ENCODE measurements at regions not wholly inside any gene's neighbourhood (a gene's known extent, or its start where the extent isn't known, plus 50 kb on each side); places are given as distances from the start of the nearest gene placed in this dataset.

DNA sequence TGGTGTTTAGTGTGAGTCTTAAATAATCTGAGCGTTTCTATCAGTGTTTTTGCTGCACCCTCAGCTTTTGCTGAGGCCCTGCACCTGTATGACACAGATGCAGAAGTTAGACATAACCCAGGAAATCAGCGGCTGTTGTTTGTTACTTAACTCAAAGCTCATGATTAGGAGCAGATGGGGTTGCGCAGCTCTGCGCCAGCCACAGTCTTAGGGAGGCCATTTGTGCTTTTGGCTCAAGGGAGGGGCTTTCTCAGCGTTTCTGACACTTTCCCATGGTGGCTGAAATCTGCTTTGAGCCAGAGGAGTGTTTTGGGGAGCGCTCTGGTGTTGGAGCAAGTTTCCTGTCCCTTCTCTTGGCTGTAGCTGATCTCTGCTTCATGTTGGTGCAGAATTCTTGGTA, 433.8 kb downstream of the NAF1 start:
- DNase-seq (ENCODE audit: low spot score), result no peak

DNA sequence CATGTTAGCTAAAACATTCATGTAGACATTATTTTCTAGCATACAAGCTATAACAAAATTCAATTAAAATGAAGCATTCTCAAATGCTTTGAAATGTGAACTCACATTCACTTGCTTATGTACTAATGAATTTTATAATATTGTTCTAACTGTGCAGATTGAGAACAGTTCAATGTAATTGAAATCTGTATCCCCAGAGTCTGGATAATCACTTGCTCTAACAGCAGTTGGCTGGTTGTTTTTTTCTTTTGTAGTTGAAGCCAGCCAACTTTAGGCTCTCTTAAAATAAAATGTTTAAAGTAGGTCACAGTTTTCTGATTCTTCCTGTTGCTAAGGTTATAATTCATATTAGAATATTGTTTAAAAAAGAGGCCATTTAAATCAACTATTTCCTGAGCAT, 438.9 kb downstream of the NAF1 start:
- no peak for DNase-seq (ENCODE audit: low spot score)

DNA sequence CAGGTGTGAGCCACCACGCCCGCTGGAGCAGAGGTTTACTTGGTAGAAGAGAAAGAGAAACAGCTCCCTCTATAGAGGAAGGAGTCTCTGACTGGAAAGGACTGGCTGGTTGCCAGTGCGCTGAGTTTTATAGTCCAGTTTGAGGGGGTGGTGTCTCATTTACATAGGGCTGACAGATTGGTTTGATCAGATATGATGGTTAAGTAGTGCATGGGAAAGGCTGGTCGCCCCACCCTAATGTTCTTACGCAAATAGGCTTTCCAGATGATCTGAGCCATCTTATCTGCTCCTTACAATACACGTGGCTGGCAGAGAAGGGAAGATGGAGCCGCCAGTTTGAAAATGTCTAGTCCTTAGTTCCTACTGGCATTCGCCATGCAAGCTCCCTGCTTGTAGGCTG, 439.5 kb downstream of the NAF1 start:
- no peak for DNase-seq (ENCODE audit: low spot score)

DNA sequence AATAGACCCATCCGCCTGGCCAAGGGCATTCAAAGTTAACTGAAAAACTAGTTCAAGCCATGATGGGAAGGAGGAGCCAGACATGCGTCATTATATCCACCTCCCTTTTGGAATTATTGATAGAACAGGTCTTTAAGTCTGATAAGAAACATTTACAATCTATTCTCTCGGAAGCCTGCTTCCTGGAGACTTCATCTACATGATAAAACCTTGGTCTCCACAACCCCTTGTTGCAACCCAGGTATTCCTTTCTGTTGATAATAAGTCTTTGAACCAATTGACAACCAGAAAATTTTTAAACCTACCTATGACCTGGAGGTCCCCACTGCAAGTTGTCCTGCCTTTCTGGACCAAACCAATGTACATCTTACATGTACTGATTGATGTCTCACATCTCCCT, 451.3 kb downstream of the NAF1 start:
- no peak for DNase-seq (ENCODE audit: low spot score)

DNA sequence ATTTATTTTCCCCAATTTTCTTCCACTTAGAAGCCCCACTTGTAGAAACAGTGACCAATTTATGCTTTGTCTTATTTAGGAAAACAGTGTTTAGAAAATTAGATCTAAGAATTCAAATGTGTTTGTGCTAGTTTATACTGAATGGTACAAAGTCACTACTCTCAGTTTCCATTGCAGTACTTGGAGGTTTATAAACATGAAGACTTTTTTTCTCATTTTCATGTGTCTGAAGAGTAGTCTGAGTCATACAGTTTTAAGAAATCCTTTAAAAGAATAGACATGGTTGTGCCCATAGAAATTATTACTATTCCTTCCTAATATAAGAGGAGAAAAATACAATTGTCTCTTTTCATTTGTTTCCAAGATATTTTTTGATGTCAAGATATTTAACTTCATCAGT, 458.7 kb downstream of the NAF1 start:
- DNase-seq (ENCODE audit: low spot score), result no peak

DNA sequence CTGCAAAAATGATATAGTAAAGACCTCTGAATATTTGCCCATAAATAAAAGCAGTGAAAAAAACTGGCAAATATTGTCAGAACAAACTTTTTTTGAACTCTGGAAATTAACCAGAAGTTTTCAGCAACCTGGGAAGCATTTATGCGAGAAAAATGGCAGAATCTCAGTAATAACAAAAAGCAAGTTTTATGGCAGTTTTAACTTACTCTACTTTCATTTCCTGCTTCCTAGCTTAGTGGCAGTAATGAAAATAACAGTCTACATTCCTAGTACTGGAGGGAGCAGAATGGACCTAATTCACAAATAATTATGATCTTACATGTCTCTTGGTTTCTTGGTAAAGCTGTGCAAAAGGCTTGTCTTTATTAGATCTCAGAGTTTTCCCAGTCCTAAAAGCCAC, 460.1 kb downstream of the NAF1 start:
- no peak for DNase-seq (ENCODE audit: low spot score)

DNA sequence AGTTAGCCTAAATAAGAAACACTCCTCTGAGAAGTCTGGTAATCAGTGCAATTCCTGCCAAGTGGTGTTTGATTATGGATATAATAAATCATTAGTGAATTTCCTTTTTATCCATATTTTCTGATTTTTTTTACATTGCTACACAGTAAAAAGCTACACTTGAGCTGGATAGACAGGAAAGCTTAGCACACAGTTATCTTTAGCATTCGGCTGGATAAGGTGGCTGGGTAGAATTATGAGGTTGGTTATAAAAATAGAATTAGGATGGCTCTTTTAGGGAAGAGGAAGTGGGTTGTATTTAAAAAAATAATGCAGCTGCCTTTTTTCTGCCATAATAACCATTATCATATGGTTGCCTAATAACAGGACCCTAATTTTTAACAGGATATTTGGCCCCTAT, 460.6 kb downstream of the NAF1 start:
- no peak for DNase-seq (ENCODE audit: low spot score)

DNA sequence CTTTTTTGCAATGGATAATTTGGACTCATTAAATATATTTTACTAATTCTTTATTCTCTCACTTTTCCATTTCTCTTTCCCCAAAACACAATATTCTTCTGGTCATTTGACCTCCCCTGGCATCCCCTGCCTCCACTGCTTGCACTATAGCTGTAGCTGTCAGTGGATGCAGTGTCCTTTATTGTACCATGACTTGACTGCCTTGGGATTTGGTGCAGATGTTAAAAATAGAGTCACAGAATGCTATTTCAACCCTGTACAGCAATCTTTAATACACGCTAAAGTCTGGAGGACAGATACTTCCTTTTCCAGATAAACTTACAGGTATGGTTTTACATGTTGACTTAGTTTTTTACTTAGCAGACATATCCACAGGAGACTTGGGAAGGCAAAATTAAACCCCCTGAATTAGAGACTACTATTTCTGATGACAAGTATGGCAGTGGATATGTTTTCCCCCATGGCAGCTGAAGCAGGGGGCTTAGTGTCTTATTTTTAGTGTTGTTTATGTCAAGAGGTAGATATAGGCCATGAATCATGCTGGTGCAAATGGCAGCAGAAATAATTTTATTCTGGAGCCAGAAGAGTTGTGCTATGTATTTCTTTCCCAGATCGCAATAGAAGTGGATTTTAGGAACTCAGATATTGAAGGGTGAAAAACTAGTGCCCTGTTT, 461.4 kb downstream of the NAF1 start:
- no peak for DNase-seq (ENCODE audit: low spot score)

DNA sequence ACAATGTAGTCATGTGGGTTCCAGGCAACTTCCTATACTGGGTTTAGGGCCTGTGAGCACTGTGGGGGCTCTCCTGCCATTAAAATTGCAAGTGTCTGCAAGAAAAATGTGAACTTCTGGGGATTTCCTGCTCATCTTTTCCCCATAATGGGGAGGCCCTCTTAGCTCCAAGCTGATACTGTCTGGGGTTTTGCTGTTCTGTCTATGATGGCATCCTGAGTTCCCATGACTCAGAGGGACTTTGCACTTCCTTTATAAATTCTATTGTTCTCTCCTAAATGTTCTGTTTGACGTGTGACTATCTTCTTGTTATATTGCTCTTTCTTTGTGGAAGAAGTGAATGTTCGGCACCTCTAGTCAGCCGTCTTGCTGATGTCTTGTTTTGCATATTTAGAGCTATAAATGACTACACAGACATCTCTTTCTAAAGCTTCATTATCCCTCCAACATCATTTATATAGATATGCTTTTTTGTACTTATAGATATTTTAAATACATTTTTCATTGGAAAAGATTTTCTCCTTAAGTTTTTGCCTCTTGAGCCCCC, 465.8 kb downstream of the NAF1 start:
- no peak for DNase-seq (ENCODE audit: low spot score)

DNA sequence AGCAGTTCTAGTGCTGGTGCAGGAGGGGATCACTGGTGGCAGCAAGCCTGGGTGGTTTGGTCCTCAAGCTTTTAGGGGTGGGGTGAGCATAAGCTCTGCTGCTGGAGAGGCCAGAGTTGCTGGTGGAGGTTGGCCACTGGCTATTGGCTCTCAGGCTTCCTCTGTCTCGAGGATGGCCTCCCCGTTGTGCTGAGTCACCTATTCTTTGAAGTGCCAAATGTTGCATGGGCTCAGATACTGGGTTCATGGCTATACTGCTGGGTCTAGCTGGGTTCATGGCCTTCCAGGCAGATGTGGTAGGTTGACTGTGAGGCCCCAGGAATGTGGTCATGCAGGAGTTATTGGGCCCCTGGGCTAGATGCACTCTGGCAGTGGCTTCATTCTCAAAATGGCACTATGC, 466.3 kb downstream of the NAF1 start:
- no peak for DNase-seq (ENCODE audit: low spot score)

DNA sequence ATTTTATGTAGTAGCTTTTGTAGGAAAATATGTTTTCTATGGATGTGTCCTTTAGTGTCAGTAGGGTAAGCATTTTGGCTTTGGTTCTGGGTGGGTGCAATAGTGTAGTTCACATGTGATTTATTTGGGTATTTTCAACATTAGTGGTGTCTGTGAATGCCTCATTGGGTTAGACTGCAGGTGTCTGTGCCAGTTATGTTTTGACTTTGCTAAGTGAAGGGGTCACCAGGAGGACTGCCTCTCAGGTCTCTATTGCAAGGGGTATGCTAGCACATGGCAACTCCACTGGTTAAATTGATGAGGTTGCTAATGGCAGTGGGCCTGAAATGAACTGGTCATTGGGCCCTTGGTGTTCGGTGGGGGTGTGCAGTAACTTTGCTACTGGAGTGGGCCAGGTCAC, 467.1 kb downstream of the NAF1 start:
- no peak for DNase-seq (ENCODE audit: low spot score)

DNA sequence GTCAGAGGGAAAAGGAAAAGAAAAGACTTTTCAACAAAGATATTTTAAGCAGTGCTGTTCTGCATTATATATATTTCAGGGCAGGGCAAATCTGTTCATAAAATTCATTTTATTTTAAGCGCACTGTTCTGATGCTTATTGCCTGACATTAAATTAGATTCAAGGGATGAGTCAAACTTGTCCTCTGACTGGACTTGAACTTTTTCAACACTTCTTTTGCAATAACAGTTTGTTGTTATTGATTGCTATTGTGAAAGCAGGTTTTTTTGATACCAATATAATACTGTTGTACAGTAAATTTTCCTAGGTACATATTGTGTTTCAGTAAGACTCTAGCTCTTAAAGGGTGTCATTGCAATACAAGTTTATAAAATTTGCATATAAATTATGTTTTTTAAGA, 481.3 kb downstream of the NAF1 start:
- no peak for DNase-seq (ENCODE audit: low spot score)

DNA sequence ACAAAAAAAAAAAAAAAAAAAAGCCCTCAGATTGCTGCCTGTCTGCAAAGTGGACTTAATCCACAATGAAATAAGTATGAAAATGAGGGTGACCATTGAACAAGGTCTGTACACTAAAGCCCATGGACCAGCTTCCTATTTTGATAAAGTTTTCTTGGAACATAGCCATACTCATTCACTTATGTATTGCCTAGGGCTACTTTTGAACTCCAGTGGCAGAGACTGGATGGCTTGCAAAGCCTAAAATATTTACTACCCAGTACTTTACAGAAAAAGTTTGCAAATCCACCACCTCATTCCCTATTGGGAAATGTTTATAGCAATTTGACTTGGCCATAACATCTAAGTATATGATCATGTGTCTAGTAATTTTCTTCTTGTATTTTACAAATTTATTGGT, 481.7 kb downstream of the NAF1 start:
- no peak for DNase-seq (ENCODE audit: low spot score)

DNA sequence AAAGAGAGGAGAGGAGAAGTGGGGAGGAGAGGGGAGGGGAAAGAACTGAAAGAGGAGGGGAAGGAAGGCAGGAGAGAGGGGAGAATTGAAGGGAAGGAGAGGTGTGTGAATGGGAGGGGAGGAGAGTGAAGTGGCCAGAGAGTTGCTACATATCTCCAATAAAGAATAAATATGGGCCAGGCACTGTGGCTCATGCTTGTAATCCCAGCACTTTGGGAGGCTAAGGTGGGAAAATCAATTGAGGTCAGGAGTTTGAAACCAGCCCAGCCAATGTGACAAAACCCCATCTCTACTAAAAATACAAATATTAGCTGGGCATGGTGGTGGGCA, 482.4 kb downstream of the NAF1 start:
- DNase-seq (ENCODE audit: low spot score), result no peak

DNA sequence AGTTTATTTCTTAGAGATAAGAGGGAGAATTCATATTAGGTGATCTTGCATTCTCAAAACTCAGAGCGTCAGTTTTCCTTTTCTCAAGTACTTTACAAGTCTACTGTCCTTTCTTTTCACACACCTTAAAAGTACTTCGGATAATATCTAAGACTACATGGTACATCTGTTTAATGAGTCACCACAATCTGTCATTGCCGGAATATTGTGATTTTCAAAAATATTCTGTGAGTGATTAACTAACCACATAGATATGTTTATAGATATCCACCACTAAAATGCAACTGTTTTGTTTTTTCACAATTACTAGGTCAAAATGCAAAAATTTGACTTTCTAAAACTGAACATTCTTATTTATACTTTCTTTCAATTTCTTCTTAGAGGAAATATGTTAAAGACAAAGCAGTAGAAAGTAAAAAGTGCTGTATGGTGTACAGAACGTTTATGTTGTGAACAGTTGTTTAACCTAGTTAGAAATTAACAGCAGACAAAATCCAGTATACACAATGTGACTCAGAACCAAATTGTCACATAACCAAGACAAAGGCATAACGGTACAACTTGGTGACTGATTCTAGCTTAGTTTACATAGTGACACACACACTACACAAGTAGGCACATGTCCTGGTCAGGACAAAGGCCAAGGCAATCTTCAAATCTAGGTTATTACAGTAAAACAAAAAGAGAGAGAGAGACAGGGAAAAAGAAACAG, 482.9 kb downstream of the NAF1 start:
- no peak for DNase-seq (ENCODE audit: low spot score)

DNA sequence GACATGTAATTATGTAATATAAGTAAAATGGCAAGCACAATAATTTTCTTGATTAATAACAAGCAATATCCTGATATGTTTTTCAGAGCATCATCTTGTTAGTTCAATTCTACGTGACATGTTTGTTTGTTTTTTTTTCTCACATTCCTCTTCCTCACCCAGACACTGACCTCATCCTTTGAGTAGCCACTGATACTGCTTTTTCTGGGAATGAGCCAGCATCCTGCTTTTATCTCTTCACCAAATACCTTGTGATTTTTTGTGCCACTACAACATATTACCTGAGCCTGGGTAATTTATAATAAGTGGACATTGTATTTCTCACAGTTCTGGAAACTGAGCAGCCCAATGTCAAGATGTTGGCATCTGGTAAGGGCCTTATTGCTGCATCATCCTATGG, 484.0 kb downstream of the NAF1 start:
- no peak for DNase-seq (ENCODE audit: low spot score)

DNA sequence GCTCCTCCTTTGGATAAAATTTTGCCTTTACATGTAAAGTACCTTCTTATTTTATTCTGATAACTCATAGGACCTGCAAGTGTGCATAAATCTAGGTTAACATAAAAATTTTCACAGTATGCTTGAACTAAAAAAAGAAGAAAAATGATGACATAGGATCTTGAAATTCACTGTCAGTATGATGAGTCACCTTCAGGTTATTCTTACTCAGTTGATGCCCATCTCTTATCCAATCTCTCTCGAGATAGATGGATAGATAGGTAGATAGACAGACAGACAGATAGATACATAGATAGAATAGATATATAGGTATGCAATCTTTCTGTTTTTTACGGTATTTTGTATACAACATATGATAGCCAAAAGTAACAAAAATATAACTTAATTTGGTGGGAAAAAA, 485.5 kb downstream of the NAF1 start:
- DNase-seq (ENCODE audit: low spot score), result no peak

DNA sequence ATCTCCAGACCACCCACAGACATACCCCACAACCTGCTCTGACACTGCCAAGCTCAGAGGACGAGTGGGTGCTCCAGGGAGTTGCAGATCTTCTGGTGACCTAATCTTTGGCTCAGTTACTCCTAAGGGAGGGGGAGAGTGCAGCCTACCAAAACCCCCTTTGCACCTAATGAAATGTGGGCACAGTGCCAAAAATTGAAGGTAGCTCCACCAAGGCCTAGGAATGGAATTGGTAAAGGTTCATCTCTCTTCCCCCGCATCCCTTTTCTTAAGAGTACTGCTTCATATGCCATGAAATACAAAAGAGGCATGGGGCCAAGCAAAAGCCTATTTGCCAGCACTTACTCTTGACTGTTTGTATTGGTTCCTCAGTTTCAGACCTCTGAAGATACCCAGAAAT, 491.0 kb downstream of the NAF1 start:
- DNase-seq (ENCODE audit: low spot score), result no peak

DNA sequence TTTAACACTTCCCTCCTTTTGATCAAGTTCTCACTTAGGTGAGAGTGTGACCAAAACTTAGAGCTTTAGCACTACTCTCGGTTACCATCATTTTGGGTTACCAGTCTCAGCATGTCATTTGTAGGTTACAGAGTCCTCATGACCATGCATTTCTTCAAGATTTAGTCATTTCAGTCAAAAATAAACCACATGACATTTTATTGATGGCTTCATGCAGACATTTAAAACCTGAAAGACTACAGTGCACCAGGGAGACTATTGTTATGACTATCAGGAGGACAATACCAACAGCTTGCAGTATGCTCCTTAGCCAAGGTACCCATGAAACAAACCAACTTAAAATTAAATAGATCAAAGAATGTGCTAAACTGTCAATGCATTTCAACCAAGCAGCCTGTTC, 498.1 kb upstream of the FSTL5 start:
- no peak for DNase-seq (ENCODE audit: low spot score)

DNA sequence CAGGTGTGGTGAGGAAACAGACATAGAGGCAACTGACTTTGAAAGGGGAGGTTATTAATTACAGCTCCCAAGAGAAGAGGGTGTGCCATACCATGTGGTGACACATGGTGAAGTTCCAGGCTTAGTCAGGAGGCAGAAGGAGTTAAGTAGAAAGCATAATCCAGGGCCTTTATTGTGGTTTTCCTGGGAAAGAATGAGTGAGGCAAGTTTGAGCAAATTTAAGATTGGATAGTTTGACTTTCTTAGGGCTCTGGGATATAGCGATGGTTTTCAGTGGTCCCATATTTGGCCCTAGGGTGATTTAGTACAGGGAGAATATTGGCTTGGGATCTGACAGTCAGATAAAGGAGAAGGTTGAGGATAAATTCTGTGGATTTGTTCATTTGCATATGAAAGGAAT, 495.9 kb upstream of the FSTL5 start:
- DNase-seq (ENCODE audit: low spot score), result no peak

DNA sequence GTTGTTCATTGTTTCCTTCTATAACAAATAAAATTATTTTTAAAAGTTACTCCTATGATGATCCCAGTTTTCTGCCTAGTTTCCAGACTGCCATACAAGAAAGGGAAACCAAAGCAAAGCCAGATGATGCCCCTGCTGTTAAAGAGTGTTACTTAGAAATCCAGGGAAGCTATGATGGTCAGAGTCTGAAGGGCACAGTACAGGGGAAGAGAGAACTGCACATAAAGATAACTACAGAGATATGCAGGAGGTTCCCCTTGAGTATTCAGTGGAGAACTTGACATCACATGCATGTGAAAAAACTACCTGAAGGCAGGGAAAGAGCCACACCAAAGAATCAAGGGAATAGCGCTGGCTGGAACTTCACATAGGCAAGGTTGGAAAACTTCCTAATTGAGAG, 494.2 kb upstream of the FSTL5 start:
- no peak for DNase-seq (ENCODE audit: low spot score)

DNA sequence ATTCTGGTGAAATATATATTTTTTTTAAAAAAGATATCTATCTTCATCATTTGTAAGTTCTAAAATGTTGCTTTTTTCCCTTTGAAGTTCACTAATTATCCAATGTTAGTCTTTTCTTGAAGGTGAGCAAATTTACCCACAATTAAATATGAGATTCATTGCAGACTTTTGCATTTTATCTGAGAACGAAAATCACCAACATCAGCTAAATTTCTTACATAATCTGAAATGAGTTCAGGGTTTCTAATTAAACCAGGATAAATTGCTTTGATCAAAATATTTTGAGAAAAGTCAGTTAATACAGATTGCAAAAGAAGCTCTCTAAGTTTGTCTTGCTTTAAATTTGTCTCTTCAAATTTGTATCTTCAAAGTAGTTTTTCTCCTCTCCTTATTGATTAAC, 486.4 kb upstream of the FSTL5 start:
- no peak for DNase-seq (ENCODE audit: low spot score)

DNA sequence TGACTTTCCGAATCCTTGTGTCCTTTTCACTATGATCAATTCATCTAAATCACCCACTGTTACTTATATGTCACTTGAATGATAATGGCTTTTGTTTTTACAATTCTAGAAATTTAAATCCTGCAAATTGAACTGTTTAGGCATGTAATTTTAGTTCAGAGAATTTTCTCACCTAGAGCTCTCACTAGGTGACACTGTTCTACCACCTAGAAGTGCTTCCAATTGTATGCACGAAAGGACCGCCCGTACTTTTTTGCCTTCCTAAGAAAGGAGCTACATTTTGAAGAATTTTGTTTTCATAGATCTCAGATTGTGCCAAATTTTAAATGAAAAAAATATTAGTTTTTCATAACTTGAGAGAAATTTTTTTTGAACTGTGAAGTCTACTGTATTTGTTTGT, 481.6 kb upstream of the FSTL5 start:
- peak; percentile 6 for DNase-seq (ENCODE audit: low spot score)

DNA sequence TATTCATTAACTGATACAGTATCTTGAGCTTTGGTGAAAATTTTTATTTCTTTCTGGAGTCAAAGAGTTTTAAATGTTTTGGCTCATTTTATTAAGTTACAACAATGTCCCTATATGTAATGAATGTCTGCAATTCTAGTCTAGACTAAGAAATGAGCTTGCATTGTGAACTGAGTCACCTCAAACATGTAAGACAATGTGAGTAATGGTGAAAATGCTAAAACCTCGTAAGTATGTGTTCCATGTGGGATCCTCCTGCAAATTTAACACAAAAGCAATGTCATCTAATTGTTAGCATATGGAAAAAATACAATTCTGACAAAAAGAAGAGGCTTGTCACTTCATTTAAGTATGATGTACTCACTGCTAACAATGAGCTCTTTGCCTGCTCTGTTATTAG, 480.5 kb upstream of the FSTL5 start:
- DNase-seq (ENCODE audit: low spot score), result no peak

Measured in Ammon's horn (tissue), 1 donor.